Colonic mucosa (tissue), 4 donors: ENCODE measurements at regions not wholly inside any gene's neighbourhood (a gene's known extent, or its start where the extent isn't known, plus 50 kb on each side); places are given as distances from the start of the nearest gene placed in this dataset.
"Not testable (repeated sequence)": the region's sequence is repeated elsewhere in the genome, so short reads cannot be mapped to it uniquely, and the experiment has no call there.

Experiments
- DNase-seq: peaks from one replicate; pipeline ENCODE4 v3.0.0-alpha.2; 2020
- H3K27ac ChIP-seq: fragments of 200-600 bp; one replicate; pipeline ENCODE4 v1.8.0; 2021
- H3K27me3 ChIP-seq: fragments of 200-600 bp; one replicate; pipeline ENCODE4 v1.8.0; 2021
- H3K36me3 ChIP-seq: fragments of 200-600 bp; one replicate; pipeline ENCODE4 v1.8.0; 2021
- H3K4me1 ChIP-seq: fragments of 200-600 bp; one replicate; pipeline ENCODE4 v1.8.0; 2021; ENCODE audit warnings: mild to moderate bottlenecking
- H3K4me3 ChIP-seq: fragments of 200-600 bp; one replicate; pipeline ENCODE4 v1.8.0; 2021
- H3K9ac ChIP-seq, 2 donors: one replicate each; pipeline ENCODE4 v1.7.0; 2013; ENCODE audit warnings: control low read depth in 2 of 2, low read depth in 2 of 2, low read length in 2 of 2
- H3K9me3 ChIP-seq: fragments of 200-600 bp; one replicate; pipeline ENCODE4 v1.8.0; 2021
- intact Hi-C: fragments of 100-400 bp; cut with DNase I; formaldehyde crosslinking; loops from one replicate; pipeline ENCODE4 v1.14.1; 2022
- TF ChIP-seq, protein P1 (sequence below): fragments of 200-600 bp; IDR thresholded peaks from one replicate; pipeline ENCODE4 v1.8.0; 2022; ENCODE audit warnings: antibody characterized with exemption, mild to moderate bottlenecking
- donor health status: healthy.
- donor health status: DM: no; HTN: no; CAD: no.
- donor health status: DM: no; HTN: no; CAD: no.

DNA sequence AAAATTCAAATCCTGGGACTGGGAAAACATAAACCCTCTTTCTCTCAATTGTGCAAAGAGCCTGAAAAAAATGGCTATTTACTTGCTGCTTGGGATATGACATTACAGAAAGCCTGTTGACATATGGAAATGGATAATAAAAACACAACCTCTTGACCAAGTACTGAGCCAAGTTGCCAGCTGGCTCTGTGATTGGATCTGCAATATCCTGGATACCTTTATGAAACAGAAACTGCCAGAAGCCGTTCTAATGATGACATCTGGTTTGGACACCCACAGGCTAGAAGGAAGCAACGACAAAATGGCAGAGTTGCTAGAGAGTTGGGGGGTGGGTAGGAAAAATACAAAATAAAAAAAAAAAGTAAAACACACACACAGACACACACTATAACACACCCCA lies 481.4 kb downstream of the FAT4 start:
- H3K27me3 ChIP-seq, result no peaks in the 10 kb centered on the region
- no peak overlapping the region for H3K4me3 ChIP-seq
- no peaks in the 10 kb centered on the region for H3K4me1 ChIP-seq
- DNase-seq, result no peak
- no peaks in the 10 kb centered on the region for H3K36me3 ChIP-seq
- TF ChIP-seq, protein P1, sequence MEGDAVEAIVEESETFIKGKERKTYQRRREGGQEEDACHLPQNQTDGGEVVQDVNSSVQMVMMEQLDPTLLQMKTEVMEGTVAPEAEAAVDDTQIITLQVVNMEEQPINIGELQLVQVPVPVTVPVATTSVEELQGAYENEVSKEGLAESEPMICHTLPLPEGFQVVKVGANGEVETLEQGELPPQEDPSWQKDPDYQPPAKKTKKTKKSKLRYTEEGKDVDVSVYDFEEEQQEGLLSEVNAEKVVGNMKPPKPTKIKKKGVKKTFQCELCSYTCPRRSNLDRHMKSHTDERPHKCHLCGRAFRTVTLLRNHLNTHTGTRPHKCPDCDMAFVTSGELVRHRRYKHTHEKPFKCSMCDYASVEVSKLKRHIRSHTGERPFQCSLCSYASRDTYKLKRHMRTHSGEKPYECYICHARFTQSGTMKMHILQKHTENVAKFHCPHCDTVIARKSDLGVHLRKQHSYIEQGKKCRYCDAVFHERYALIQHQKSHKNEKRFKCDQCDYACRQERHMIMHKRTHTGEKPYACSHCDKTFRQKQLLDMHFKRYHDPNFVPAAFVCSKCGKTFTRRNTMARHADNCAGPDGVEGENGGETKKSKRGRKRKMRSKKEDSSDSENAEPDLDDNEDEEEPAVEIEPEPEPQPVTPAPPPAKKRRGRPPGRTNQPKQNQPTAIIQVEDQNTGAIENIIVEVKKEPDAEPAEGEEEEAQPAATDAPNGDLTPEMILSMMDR, result no peak
- no peaks in the 10 kb centered on the region for H3K9me3 ChIP-seq
- H3K9ac ChIP-seq, result no peak overlapping the region
- intact Hi-C loops, result no loop called here
- no peak overlapping the region for H3K27ac ChIP-seq

DNA sequence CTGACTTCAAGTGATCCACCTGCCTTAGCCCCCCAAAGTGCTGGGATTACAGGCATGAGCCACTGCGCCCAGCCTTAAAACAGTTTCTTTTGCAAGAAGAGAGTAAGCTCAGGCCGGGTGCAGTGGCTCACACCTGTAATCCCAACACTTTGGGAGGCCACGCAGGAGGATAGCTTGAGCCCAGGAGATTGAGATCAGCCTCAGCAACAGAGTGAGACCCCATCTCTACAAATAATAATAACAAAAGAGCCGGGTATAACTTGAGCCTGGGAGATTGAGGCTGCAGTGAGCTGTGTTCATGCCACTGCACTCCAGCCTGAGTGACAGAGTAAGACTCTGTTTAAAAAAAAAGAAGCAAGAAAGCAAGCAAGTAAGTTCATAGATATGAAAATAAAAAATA lies 482.9 kb downstream of the FAT4 start:
- intact Hi-C loops, result not testable (repeated sequence)

DNA sequence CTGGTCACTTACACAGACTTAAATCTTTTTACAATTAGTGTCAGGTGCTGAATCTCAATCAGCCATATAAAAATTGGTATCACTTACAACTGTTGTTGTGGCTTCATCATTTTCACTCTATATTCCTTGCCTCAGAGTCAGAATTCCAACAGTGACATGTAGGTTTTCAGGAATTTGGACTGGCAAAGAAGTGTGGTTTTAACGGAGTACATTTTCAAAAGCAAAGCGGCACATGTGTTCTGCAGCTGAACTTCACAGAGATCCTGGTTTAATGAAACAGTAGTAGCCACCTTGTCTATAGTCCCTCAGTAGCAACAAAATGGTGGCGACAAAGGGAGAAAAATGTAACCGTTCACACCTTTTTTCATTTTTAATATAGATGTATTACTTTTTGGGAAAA lies 486.6 kb downstream of the FAT4 start:
- Histone ChIP-seq H3K4me1 (no peaks in the 10 kb centered on the region), H3K9me3 (no peaks in the 10 kb centered on the region), H3K4me3 (no peak overlapping the region), H3K27ac (no peak overlapping the region), H3K36me3 (no peaks in the 10 kb centered on the region), H3K27me3 (no peaks in the 10 kb centered on the region), H3K9ac (no peak overlapping the region)
- TF ChIP-seq, protein P1, result no peak
- no peak for DNase-seq
- intact Hi-C loops, result no loop called here

More for the DNA sequence above, 482.9 kb downstream of the FAT4 start:
- not testable (repeated sequence) for H3K9ac ChIP-seq, H3K4me3 ChIP-seq, H3K9me3 ChIP-seq, H3K27me3 ChIP-seq, DNase-seq, H3K36me3 ChIP-seq, H3K27ac ChIP-seq, H3K4me1 ChIP-seq

DNA sequence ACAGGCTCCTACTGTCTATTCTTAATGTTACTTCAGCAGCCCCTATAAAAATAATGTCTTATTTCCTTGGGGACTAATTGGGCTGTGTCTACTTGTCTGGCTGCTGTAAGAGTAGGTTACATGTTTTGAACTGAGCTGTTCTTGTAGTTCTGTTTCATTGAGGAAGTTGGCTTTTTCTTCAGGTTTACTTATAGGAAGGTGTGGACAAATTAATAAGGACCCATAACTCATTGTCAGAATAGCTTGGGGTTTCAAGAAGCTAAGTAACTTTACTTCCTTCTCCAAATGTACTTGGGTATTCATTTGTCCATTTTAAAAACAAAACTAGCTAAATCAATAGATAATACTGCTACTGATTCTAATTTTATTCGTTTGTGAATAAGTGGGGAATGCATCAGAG lies 487.2 kb downstream of the FAT4 start:
- H3K36me3 ChIP-seq, result no peaks in the 10 kb centered on the region
- no peaks in the 10 kb centered on the region for H3K4me1 ChIP-seq
- no peak for DNase-seq
- H3K27me3 ChIP-seq, result no peaks in the 10 kb centered on the region
- no peak overlapping the region for H3K27ac ChIP-seq
- intact Hi-C loops, result no loop called here
- no peaks in the 10 kb centered on the region for H3K9me3 ChIP-seq
- no peak overlapping the region for H3K9ac ChIP-seq
- TF ChIP-seq, protein P1, result no peak
- H3K4me3 ChIP-seq, result no peak overlapping the region

DNA sequence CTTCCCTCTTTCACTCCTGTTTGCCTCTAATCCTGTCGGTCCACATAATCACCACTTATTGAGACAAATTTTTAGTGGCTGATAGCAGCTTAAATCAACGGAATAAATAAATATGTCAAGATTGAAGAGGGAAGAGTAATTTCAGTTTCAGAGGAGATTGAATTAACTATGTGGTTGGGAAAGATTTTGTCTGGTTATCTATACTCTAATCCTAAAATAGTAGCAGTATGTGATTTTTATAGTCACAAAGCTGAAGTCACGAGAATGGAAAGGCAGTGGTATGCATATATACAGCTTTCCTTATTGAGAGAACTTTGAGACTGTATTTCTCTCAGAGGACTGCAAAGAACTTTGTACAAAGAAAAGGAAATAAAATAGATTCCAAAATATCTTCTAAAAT lies 493.3 kb downstream of the FAT4 start:
- Histone ChIP-seq H3K9ac (no peak overlapping the region), H3K36me3 (no peaks in the 10 kb centered on the region), H3K4me3 (no peak overlapping the region), H3K9me3 (no peaks in the 10 kb centered on the region), H3K27ac (no peak overlapping the region), H3K4me1 (no peaks in the 10 kb centered on the region), H3K27me3 (no peaks in the 10 kb centered on the region)
- intact Hi-C loops, result no loop called here
- TF ChIP-seq, protein P1, result no peak
- no peak for DNase-seq

DNA sequence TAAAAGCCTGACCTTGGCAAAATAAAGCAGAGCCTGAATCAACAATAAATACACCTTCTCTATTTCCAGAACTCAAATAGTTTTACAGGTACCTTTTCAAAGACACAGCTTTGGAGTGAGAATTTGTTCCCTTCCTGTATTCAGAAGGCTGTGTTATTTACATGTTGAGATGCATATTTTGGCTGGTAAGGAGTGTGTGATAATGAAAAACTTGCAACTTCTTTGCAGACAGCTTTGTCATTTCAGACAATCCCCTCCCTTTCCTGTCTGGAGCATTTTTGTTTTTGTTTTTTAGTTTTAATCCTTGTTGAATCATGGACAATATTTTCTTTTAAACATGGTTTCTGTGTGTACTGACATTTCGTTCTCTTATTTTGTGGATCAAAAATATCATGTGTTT lies 493.8 kb downstream of the FAT4 start:
- DNase-seq, result no peak
- H3K4me1 ChIP-seq, result no peaks in the 10 kb centered on the region
- no peak overlapping the region for H3K9ac ChIP-seq
- intact Hi-C loops, result no loop called here
- H3K27ac ChIP-seq, result no peak overlapping the region
- TF ChIP-seq, protein P1, result no peak
- H3K9me3 ChIP-seq, result no peaks in the 10 kb centered on the region
- H3K27me3 ChIP-seq, result no peaks in the 10 kb centered on the region
- H3K4me3 ChIP-seq, result no peak overlapping the region
- H3K36me3 ChIP-seq, result no peaks in the 10 kb centered on the region
